ENCODE measurements at regions not wholly inside any gene's neighbourhood (a gene's known extent, or its start where the extent isn't known, plus 50 kb on each side); places are given as distances from the start of the nearest gene placed in this dataset.

GRCh38 chr3:19632099-19633074, 301.6 kb downstream of the EFHB start:
- TF ChIP-seq, protein P1, sequence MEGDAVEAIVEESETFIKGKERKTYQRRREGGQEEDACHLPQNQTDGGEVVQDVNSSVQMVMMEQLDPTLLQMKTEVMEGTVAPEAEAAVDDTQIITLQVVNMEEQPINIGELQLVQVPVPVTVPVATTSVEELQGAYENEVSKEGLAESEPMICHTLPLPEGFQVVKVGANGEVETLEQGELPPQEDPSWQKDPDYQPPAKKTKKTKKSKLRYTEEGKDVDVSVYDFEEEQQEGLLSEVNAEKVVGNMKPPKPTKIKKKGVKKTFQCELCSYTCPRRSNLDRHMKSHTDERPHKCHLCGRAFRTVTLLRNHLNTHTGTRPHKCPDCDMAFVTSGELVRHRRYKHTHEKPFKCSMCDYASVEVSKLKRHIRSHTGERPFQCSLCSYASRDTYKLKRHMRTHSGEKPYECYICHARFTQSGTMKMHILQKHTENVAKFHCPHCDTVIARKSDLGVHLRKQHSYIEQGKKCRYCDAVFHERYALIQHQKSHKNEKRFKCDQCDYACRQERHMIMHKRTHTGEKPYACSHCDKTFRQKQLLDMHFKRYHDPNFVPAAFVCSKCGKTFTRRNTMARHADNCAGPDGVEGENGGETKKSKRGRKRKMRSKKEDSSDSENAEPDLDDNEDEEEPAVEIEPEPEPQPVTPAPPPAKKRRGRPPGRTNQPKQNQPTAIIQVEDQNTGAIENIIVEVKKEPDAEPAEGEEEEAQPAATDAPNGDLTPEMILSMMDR (IDR thresholded peaks at IDR 0.05), result no peak
- no peak for TF ChIP-seq POLR2A (IDR thresholded peaks at IDR 0.05)
